H9 (cell line): ENCODE measurements at regions not wholly inside any gene's neighbourhood (a gene's known extent, or its start where the extent isn't known, plus 50 kb on each side); places are given as distances from the start of the nearest gene placed in this dataset.

ENCODE experiments used
- DNase-seq: peaks from one replicate; pipeline ENCODE4 v3.0.0-alpha.2; 2017
- H2AFZ ChIP-seq: one replicate; pipeline ENCODE4 v1.6.1; 2013; ENCODE audit warnings: mild to moderate bottlenecking, low read length, control low read depth, moderate library complexity
- H2AK5ac ChIP-seq: 2 replicates; pipeline ENCODE4 v1.6.1; 2013; ENCODE audit warnings: low read length, control low read depth, mixed read lengths; ENCODE audit not compliant: insufficient read length
- H2BK120ac ChIP-seq: one replicate; pipeline ENCODE4 v1.6.1; 2013; ENCODE audit warnings: low read depth, mild to moderate bottlenecking, low read length, control low read depth, inconsistent platforms; ENCODE audit not compliant: poor library complexity, severe bottlenecking
- H2BK12ac ChIP-seq: 2 replicates; pipeline ENCODE4 v1.6.1; 2013; ENCODE audit warnings: low read length, control low read depth, mixed read lengths, low read depth; ENCODE audit not compliant: insufficient read length
- H2BK15ac ChIP-seq: 2 replicates; pipeline ENCODE4 v1.6.1; 2013; ENCODE audit warnings: low read depth, low read length, control low read depth
- H2BK20ac ChIP-seq: one replicate; pipeline ENCODE4 v1.6.1; 2013; ENCODE audit warnings: low read depth, mild to moderate bottlenecking, low read length, control low read depth, inconsistent platforms; ENCODE audit not compliant: poor library complexity, severe bottlenecking
- H2BK5ac ChIP-seq: 2 replicates; pipeline ENCODE4 v1.6.1; 2013; ENCODE audit warnings: low read length, control low read depth, mixed read lengths; ENCODE audit not compliant: insufficient read length
- H3K14ac ChIP-seq: 2 replicates; pipeline ENCODE4 v1.6.1; 2013; ENCODE audit warnings: low read length, control low read depth; ENCODE audit not compliant: insufficient read depth
- H3K18ac ChIP-seq: 2 replicates; pipeline ENCODE4 v1.6.1; 2013; ENCODE audit warnings: low read depth, mild to moderate bottlenecking, mixed read lengths, low read length, control low read depth; ENCODE audit not compliant: insufficient read length
- H3K23ac ChIP-seq: 2 replicates; pipeline ENCODE4 v1.6.1; 2013; ENCODE audit warnings: low read length, control low read depth, mixed read lengths, low read depth; ENCODE audit not compliant: insufficient read length
- H3K23me2 ChIP-seq: 2 replicates; pipeline ENCODE4 v1.6.1; 2013; ENCODE audit warnings: low read depth, mild to moderate bottlenecking, mixed read lengths, low read length, control low read depth; ENCODE audit not compliant: insufficient read length, poor library complexity, severe bottlenecking
- H3K27ac ChIP-seq: 2 replicates; pipeline ENCODE4 v1.5.1; 2013; ENCODE audit warnings: low read length, control low read depth, mixed read lengths, low read depth; ENCODE audit not compliant: insufficient read length
- H3K27me3 ChIP-seq: 2 replicates; pipeline ENCODE4 v1.6.1; 2013; ENCODE audit warnings: low read length, control low read depth, inconsistent platforms; ENCODE audit not compliant: insufficient read depth
- H3K4ac ChIP-seq: 2 replicates; pipeline ENCODE4 v1.6.1; 2013; ENCODE audit warnings: low read depth, mild to moderate bottlenecking, control low read depth, inconsistent platforms, low read length, moderate library complexity
- H3K4me1 ChIP-seq: 2 replicates; pipeline ENCODE4 v1.6.1; 2013; ENCODE audit warnings: low read length, control low read depth, inconsistent platforms; ENCODE audit not compliant: insufficient read depth
- H3K4me2 ChIP-seq: 2 replicates; pipeline ENCODE4 v1.6.1; 2013; ENCODE audit warnings: low read length, control low read depth, mixed read lengths; ENCODE audit not compliant: insufficient read length, insufficient read depth
- H3K56ac ChIP-seq: 2 replicates; pipeline ENCODE4 v1.6.1; 2013; ENCODE audit warnings: low read depth, mild to moderate bottlenecking, mixed read lengths, low read length, control low read depth; ENCODE audit not compliant: insufficient read length
- H3K79me1 ChIP-seq: 2 replicates; pipeline ENCODE4 v1.6.1; 2013; ENCODE audit warnings: low read depth, mild to moderate bottlenecking, moderate library complexity, low read length, control low read depth, inconsistent platforms; ENCODE audit not compliant: insufficient read depth, poor library complexity, severe bottlenecking
- H3K79me2 ChIP-seq: 2 replicates; pipeline ENCODE4 v1.6.1; 2013; ENCODE audit warnings: low read length, control low read depth, inconsistent platforms; ENCODE audit not compliant: insufficient read depth
- H3K9ac ChIP-seq: 2 replicates; pipeline ENCODE4 v1.6.1; 2013; ENCODE audit warnings: low read length, control low read depth, mixed read lengths; ENCODE audit not compliant: insufficient read length; ENCODE audit errors: extremely low read depth
- H3K9me3 ChIP-seq: one replicate; pipeline ENCODE4 v1.6.1; 2013; ENCODE audit warnings: low read depth, low read length, inconsistent platforms; ENCODE audit not compliant: control insufficient read depth
- H3T11ph ChIP-seq: one replicate; pipeline ENCODE4 v1.6.1; 2013; ENCODE audit warnings: mild to moderate bottlenecking, low read length, control low read depth, inconsistent platforms
- H4K20me1 ChIP-seq: one replicate; pipeline ENCODE4 v1.6.1; 2013; ENCODE audit not compliant: control insufficient read depth, insufficient read length, insufficient read depth
- H4K5ac ChIP-seq: 2 replicates; pipeline ENCODE4 v1.6.1; 2013; ENCODE audit warnings: low read depth, mild to moderate bottlenecking, mixed read lengths, low read length, control low read depth; ENCODE audit not compliant: insufficient read length
- H4K8ac ChIP-seq: replicated peaks from 2 replicates; pipeline ENCODE4 v1.6.1; 2013; ENCODE audit warnings: low read length, control low read depth, mixed read lengths, low read depth; ENCODE audit not compliant: insufficient read length
- H4K91ac ChIP-seq: 2 replicates; pipeline ENCODE4 v1.6.1; 2013; ENCODE audit warnings: low read depth, mild to moderate bottlenecking, moderate library complexity, mixed read lengths, low read length, control low read depth; ENCODE audit not compliant: insufficient read length
- H3K27ac Mint-ChIP-seq, 3 experiments: 2 replicates in 2 of 3; 3 replicates in 1 of 3; pipeline ENCODE4 v1.8.0; 2020 to 2021; ENCODE audit warnings: mixed read lengths in 3 of 3, mild to moderate bottlenecking in 1 of 3, moderate library complexity in 1 of 3
- H3K27me3 Mint-ChIP-seq: 2 replicates; pipeline ENCODE4 v1.8.0; 2021; ENCODE audit warnings: low read depth, mild to moderate bottlenecking, moderate library complexity, mixed read lengths
- H3K36me3 Mint-ChIP-seq, 3 experiments: 2 replicates in 2 of 3; 3 replicates in 1 of 3; pipeline ENCODE4 v1.8.0; 2020 to 2021; ENCODE audit warnings: low read depth in 3 of 3, mixed read lengths in 3 of 3; ENCODE audit not compliant: insufficient read depth in 1 of 3
- H3K4me1 Mint-ChIP-seq, 2 experiments: 2 replicates each; pipeline ENCODE4 v1.8.0; 2020; ENCODE audit warnings: mixed read lengths in 2 of 2
- H3K4me3 Mint-ChIP-seq, 2 experiments: 2 replicates in 1 of 2; 3 replicates in 1 of 2; pipeline ENCODE4 v1.8.0; 2020 to 2021; ENCODE audit warnings: mild to moderate bottlenecking in 2 of 2, mixed read lengths in 2 of 2, moderate library complexity in 1 of 2
- H3K9me3 Mint-ChIP-seq, 2 experiments: 2 replicates in 1 of 2; 3 replicates in 1 of 2; pipeline ENCODE4 v1.8.0; 2020; ENCODE audit warnings: mild to moderate bottlenecking in 2 of 2, mixed read lengths in 2 of 2, moderate library complexity in 1 of 2
- WGBS: extraction: QIAGEN DNeasy Blood & Tissue Kit; methylation state at CpG from one replicate; pipeline ENCODE4 v1.1.7; 2013; ENCODE audit warnings: missing lambda C conversion rate, low lambda C conversion rate, mixed read lengths; ENCODE audit not compliant: insufficient read length; ENCODE audit errors: extremely low coverage; 5-methylcytosine and 5-hydroxymethylcytosine counted together
- TF ChIP-seq, protein P1 (sequence below): fragments of 200-600 bp; sonication (generic); conservative IDR thresholded peaks from 3 replicates; pipeline ENCODE4 v1.8.0; 2021; ENCODE audit warnings: antibody characterized with exemption, mild to moderate bottlenecking

DNA sequence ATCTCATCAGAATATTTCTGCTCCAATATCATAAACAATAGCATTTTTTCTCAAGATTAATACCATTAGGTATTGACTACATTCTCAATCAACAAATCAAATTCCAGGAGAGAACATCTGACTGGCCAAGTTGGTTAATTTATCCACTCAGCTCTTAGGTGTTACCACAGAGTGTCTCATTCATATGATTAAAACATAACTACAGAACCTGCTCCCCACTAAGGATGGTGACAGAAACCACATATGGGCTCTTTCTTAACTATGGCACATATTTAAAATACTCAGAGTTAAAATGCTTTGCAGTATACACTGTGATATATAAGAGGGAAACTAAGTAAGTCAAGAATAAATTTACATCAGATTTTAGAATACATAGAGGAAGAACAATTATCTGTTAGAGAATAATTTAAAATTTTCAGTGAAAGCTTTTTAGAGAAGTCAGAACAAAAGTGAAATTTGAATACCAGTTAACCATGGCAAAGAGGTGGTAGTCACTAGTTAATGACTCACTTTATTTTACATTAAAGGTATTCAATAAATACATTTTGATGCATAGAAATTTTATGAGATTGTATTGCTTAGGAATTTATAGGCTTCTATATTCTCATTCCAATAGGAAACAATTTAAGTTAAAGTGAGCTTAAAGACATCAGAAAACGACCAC, 1120.8 kb upstream of the TMEFF2 start:
- no peak overlapping the region for H3K9ac ChIP-seq
- no peaks in the 10 kb centered on the region for H3K27me3 ChIP-seq
- H3K23ac ChIP-seq = no peak overlapping the region
- H3K18ac ChIP-seq = no peak overlapping the region
- no peak overlapping the region for H3T11ph ChIP-seq
- H3K27ac ChIP-seq = no peak overlapping the region
- H4K91ac ChIP-seq = no peak overlapping the region
- H2AFZ ChIP-seq = no peak overlapping the region
- Mint-ChIP-seq H3K27me3 (no peaks in the 10 kb centered on the region), H3K4me1 (peaks cover 6 to 7% of the 10 kb centered on the region in 2 experiments), H3K9me3 (no peaks in the 10 kb centered on the region), H3K27ac (no peak overlapping the region; a peak in 1 of 7 replicates), H3K4me3 (no peak overlapping the region), H3K36me3 (no peaks in the 10 kb centered on the region)
- H3K79me1 ChIP-seq = no peaks in the 10 kb centered on the region
- no peak overlapping the region for H2BK120ac ChIP-seq
- no peaks in the 10 kb centered on the region for H3K79me2 ChIP-seq
- WGBS = no CpG with 5 or more reads among the region's 1 CpG
- no peaks in the 10 kb centered on the region for H3K23me2 ChIP-seq
- no peak overlapping the region for H3K4me2 ChIP-seq
- H3K4me1 ChIP-seq = no peaks in the 10 kb centered on the region; the same call in 1 of the 2 replicates
- no peak for DNase-seq
- no peak overlapping the region for H4K8ac ChIP-seq
- H3K4ac ChIP-seq = no peak overlapping the region
- no peak overlapping the region for H2AK5ac ChIP-seq
- H3K56ac ChIP-seq = no peak overlapping the region
- H2BK20ac ChIP-seq = no peak overlapping the region
- H4K5ac ChIP-seq = no peak overlapping the region
- no peak overlapping the region for H2BK15ac ChIP-seq
- no peak overlapping the region for H2BK5ac ChIP-seq
- no peaks in the 10 kb centered on the region for H4K20me1 ChIP-seq
- H3K9me3 ChIP-seq = no peaks in the 10 kb centered on the region
- H3K14ac ChIP-seq = no peak overlapping the region
- TF ChIP-seq, protein P1, sequence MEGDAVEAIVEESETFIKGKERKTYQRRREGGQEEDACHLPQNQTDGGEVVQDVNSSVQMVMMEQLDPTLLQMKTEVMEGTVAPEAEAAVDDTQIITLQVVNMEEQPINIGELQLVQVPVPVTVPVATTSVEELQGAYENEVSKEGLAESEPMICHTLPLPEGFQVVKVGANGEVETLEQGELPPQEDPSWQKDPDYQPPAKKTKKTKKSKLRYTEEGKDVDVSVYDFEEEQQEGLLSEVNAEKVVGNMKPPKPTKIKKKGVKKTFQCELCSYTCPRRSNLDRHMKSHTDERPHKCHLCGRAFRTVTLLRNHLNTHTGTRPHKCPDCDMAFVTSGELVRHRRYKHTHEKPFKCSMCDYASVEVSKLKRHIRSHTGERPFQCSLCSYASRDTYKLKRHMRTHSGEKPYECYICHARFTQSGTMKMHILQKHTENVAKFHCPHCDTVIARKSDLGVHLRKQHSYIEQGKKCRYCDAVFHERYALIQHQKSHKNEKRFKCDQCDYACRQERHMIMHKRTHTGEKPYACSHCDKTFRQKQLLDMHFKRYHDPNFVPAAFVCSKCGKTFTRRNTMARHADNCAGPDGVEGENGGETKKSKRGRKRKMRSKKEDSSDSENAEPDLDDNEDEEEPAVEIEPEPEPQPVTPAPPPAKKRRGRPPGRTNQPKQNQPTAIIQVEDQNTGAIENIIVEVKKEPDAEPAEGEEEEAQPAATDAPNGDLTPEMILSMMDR = no peak
- H2BK12ac ChIP-seq = no peak overlapping the region
